ENCODE measurements at regions not wholly inside any gene's neighbourhood (a gene's known extent, or its start where the extent isn't known, plus 50 kb on each side); places are given as distances from the start of the nearest gene placed in this dataset.

DNA sequence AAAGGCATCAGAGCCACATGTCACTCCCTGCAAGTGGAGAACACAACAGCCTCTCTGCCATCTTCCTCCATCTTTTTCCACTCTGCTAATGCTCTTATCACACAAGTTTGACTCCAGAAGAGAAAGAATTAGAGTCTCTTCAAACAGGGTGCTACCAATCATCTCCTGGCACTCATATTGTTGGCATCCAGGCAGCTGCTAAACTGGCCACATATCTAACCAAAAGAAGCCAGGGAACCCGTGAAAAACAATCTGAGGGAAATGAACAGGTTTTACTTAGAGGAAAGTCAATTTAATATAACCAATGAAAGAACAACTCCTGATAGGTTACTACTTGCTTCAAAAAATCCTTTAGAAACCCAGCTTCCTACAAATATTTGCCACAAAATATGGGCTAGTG is 117.2 kb downstream of the SLC25A46 start:
- no peaks in the 10 kb centered on the region for H3K27me3 ChIP-seq (ENCODE audit: control insufficient read depth, insufficient read depth, low read length, poor library complexity, severe bottlenecking)
- 100% methylated on average over 1 of the region's 1 CpG; no CpG with 5 or more reads in 1 of the 2 experiments for WGBS, 2 experiments (ENCODE audit: insufficient coverage in 1 of 2, insufficient read length in 1 of 2)
- Mint-ChIP-seq H3K27ac (no peak overlapping the region), H3K27me3 (ENCODE audit: insufficient read depth) (no peaks in the 10 kb centered on the region), H3K9me3 (no peaks in the 10 kb centered on the region), H3K4me1 (no peaks in the 10 kb centered on the region), H3K36me3 (ENCODE audit: low read depth) (no peaks in the 10 kb centered on the region), H3K4me3 (no peak overlapping the region)
- no peak overlapping the region for H3K27ac ChIP-seq (ENCODE audit: low read depth, low read length)
- H3K9me3 ChIP-seq (ENCODE audit: control insufficient read depth, low read length) = no peaks in the 10 kb centered on the region
- H3K9ac ChIP-seq (ENCODE audit: extremely low read depth, low read length, poor library complexity, severe bottlenecking) = no peak overlapping the region
- DNase-seq = no peak
- H3K4me3 ChIP-seq (ENCODE audit: low read length) = no peak overlapping the region
- no peaks in the 10 kb centered on the region for H3K4me1 ChIP-seq (ENCODE audit: control insufficient read depth, insufficient read depth, low read length)
- TF ChIP-seq, protein P1, sequence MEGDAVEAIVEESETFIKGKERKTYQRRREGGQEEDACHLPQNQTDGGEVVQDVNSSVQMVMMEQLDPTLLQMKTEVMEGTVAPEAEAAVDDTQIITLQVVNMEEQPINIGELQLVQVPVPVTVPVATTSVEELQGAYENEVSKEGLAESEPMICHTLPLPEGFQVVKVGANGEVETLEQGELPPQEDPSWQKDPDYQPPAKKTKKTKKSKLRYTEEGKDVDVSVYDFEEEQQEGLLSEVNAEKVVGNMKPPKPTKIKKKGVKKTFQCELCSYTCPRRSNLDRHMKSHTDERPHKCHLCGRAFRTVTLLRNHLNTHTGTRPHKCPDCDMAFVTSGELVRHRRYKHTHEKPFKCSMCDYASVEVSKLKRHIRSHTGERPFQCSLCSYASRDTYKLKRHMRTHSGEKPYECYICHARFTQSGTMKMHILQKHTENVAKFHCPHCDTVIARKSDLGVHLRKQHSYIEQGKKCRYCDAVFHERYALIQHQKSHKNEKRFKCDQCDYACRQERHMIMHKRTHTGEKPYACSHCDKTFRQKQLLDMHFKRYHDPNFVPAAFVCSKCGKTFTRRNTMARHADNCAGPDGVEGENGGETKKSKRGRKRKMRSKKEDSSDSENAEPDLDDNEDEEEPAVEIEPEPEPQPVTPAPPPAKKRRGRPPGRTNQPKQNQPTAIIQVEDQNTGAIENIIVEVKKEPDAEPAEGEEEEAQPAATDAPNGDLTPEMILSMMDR (conservative IDR thresholded peaks at IDR 0.05) = no peak
- H3K36me3 ChIP-seq (ENCODE audit: control insufficient read depth, insufficient read depth, low read length) = no peaks in the 10 kb centered on the region

DNA sequence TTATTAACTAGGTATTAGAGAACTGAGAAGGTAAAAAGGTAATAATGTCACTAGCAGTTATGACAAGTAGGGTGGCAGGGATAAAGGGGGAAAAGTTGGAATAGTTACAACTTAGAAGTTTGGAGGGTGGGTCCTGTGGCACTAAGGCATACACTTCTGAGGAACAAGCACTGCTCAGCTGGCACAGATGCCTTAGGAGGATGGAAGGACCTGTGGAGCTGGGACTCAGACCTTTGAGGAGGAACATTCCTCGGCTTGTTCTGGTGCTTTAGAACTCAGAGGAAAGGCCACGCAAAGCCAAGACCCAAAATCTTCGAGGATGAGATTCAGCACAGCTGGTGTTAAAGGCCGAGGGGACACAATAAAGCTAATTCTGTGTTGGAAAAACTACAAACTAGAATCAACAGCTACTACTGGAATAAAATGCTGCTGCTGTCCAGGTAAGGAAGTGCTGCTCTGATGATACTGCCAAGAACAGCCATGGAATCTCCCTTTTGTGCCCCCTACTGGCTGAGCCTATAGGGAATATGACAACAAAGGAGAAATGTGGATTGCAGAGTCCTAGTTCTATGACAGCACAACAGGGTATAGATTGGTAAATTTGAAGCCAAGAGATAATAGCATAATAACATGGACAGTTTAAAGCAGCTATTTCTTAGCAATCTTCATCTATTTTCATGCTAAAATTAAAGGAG is 126.7 kb downstream of the SLC25A46 start:
- Histone ChIP-seq H3K4me1 (ENCODE audit: control insufficient read depth, insufficient read depth, low read length) (no peaks in the 10 kb centered on the region), H3K36me3 (ENCODE audit: control insufficient read depth, insufficient read depth, low read length) (no peaks in the 10 kb centered on the region), H3K9ac (ENCODE audit: extremely low read depth, low read length, poor library complexity, severe bottlenecking) (no peak overlapping the region), H3K27ac (ENCODE audit: low read depth, low read length) (no peak overlapping the region), H3K9me3 (ENCODE audit: control insufficient read depth, low read length) (no peaks in the 10 kb centered on the region), H3K4me3 (ENCODE audit: low read length) (no peak overlapping the region), H3K27me3 (ENCODE audit: control insufficient read depth, insufficient read depth, low read length, poor library complexity, severe bottlenecking) (no peaks in the 10 kb centered on the region)
- H3K9me3 Mint-ChIP-seq = no peaks in the 10 kb centered on the region
- H3K4me1 Mint-ChIP-seq = no peaks in the 10 kb centered on the region
- no peaks in the 10 kb centered on the region for H3K36me3 Mint-ChIP-seq (ENCODE audit: low read depth)
- no peak overlapping the region for H3K27ac Mint-ChIP-seq
- peak; percentile 91 for DNase-seq
- WGBS, 2 experiments (ENCODE audit: insufficient coverage in 1 of 2, insufficient read length in 1 of 2) = 64 to 70% methylated on average over 4 of the region's 4 CpGs
- H3K4me3 Mint-ChIP-seq = no peak overlapping the region
- TF ChIP-seq, protein P1 (conservative IDR thresholded peaks at IDR 0.05) = peak; percentile 89
- no peaks in the 10 kb centered on the region for H3K27me3 Mint-ChIP-seq (ENCODE audit: insufficient read depth)

DNA sequence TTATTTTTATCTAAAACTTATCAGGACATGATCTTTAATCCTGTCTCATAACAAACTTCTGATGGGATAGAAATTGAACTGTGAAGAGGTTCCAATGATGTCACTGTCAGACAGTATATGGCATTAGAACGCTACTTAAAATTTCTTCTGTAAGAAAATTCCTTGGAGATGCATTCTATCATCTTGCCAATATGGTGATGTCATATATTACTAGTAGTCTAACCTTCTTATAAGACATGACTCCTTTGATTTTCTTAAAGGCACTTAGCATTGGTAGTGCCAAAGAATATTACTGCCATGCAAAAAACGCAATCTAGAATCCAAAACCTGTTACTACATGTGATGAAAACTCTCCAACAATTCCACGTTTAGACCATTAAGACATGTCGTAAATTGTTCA is 131.1 kb downstream of the SLC25A46 start:
- no peak for DNase-seq
- Mint-ChIP-seq H3K27ac (no peak overlapping the region), H3K4me3 (no peak overlapping the region), H3K9me3 (no peaks in the 10 kb centered on the region), H3K27me3 (ENCODE audit: insufficient read depth) (no peaks in the 10 kb centered on the region), H3K4me1 (no peaks in the 10 kb centered on the region), H3K36me3 (ENCODE audit: low read depth) (no peaks in the 10 kb centered on the region)
- H3K27ac ChIP-seq (ENCODE audit: low read depth, low read length) = no peak overlapping the region
- TF ChIP-seq, protein P1 (conservative IDR thresholded peaks at IDR 0.05) = no peak
- H3K4me1 ChIP-seq (ENCODE audit: control insufficient read depth, insufficient read depth, low read length) = no peaks in the 10 kb centered on the region
- H3K27me3 ChIP-seq (ENCODE audit: control insufficient read depth, insufficient read depth, low read length, poor library complexity, severe bottlenecking) = no peaks in the 10 kb centered on the region
- WGBS, 2 experiments (ENCODE audit: insufficient coverage in 1 of 2, insufficient read length in 1 of 2) = 94 to 100% methylated on average over 2 to 4 of the region's 4 CpGs
- H3K9ac ChIP-seq (ENCODE audit: extremely low read depth, low read length, poor library complexity, severe bottlenecking) = no peak overlapping the region
- no peaks in the 10 kb centered on the region for H3K9me3 ChIP-seq (ENCODE audit: control insufficient read depth, low read length)
- H3K36me3 ChIP-seq (ENCODE audit: control insufficient read depth, insufficient read depth, low read length) = no peaks in the 10 kb centered on the region
- no peak overlapping the region for H3K4me3 ChIP-seq (ENCODE audit: low read length)

Data from endodermal cell (in vitro differentiated cells).